ENCODE measurements at regions not wholly inside any gene's neighbourhood (a gene's known extent, or its start where the extent isn't known, plus 50 kb on each side); places are given as distances from the start of the nearest gene placed in this dataset.

DNA sequence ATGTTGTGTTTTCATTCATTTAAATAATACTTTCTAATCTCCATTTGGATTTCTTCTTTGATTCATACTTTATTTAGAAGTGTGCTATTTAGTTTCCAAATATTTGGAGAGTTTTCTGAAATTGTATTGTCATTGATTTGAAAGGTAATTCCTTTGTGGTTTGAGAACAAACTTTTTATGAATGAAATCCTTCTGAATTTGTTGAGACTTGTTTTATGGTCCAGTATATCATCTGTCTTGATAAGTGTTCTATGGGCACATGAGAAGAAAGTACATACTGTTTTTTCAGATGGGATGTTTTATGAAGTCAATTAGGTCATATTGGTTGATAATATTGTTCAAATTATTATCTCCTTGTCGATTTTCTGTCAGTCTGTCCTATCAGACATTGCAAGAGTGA, 953.8 kb downstream of the NR2F1-AS1 start:
- TF ChIP-seq, protein P1, sequence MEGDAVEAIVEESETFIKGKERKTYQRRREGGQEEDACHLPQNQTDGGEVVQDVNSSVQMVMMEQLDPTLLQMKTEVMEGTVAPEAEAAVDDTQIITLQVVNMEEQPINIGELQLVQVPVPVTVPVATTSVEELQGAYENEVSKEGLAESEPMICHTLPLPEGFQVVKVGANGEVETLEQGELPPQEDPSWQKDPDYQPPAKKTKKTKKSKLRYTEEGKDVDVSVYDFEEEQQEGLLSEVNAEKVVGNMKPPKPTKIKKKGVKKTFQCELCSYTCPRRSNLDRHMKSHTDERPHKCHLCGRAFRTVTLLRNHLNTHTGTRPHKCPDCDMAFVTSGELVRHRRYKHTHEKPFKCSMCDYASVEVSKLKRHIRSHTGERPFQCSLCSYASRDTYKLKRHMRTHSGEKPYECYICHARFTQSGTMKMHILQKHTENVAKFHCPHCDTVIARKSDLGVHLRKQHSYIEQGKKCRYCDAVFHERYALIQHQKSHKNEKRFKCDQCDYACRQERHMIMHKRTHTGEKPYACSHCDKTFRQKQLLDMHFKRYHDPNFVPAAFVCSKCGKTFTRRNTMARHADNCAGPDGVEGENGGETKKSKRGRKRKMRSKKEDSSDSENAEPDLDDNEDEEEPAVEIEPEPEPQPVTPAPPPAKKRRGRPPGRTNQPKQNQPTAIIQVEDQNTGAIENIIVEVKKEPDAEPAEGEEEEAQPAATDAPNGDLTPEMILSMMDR (IDR thresholded peaks at IDR 0.05): no peak
- no peak for TF ChIP-seq POLR2AphosphoS5 (IDR thresholded peaks at IDR 0.05)
